ENCODE measurements at regions not wholly inside any gene's neighbourhood (a gene's known extent, or its start where the extent isn't known, plus 50 kb on each side); places are given as distances from the start of the nearest gene placed in this dataset.

DNA sequence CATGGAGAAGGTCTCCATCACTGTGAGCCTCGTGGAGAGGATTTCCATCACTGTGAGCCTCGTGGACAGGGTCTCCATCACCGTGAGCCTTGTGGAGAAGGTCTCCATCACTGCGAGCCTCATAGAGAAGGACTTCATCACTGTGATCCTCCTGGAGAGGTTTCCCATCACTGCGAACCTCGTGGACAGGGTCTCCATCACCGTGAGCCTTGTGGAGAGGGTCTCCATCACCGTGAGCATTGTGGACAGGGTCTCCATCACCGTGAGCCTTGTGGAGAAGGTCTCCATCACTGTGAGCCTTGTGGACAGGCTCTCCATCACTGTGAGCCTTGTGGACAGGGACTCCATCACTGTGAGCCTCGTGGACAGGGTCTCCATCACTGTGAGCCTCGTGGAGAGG lies 140.4 kb downstream of the ERMARD start:
- no peaks in the 10 kb centered on the region for H4K20me1 ChIP-seq (ENCODE audit: control insufficient read depth, insufficient read depth, low read depth, low read length)

DNA sequence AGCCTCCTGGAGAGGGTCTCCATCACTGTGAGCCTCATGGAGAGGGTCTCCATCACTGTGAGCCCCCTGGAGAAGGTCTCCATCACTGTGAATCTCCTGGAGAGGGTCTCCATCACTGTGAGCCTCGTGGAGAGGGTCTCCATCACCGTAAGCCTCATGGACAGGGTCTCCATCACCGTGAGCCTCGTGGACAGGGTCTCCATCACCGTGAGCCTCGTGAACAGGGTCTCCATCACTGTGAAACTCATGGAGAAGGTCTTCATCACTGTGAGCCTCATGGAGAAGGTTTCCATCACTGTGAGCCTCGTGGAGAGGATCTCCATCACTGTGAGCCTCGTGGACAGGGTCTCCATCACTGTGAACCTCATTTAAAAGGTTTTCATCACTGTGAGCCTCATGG lies 140.0 kb downstream of the ERMARD start:
- Histone ChIP-seq H3K27ac (ENCODE audit: low read depth, low read length) (no peak overlapping the region), H3K27me3 (ENCODE audit: control insufficient read depth, low read length) (no peaks in the 10 kb centered on the region), H3K79me2 (ENCODE audit: control insufficient read depth, low read length) (no peaks in the 10 kb centered on the region), H4K20me1 (ENCODE audit: control insufficient read depth, insufficient read depth, low read depth, low read length) (no peaks in the 10 kb centered on the region), H3F3A (ENCODE audit: control insufficient read depth, insufficient read depth) (no peaks in the 10 kb centered on the region), H3K4me2 (ENCODE audit: low read length) (no peak overlapping the region), H3K36me3 (ENCODE audit: control insufficient read depth, low read length) (no peaks in the 10 kb centered on the region), H3K4me3 (ENCODE audit: low read length) (no peak overlapping the region), H3K9me2 (replicated peaks; ENCODE audit: control insufficient read depth, low read length) (no peaks in the 10 kb centered on the region), H3K9me3 (ENCODE audit: control insufficient read depth, insufficient read depth, low read length) (peaks cover 7% of the 10 kb centered on the region; the same call in 1 of the 2 replicates), H3K4me1 (ENCODE audit: control insufficient read depth, low read length) (no peaks in the 10 kb centered on the region)
- TF ChIP-seq, protein P1, sequence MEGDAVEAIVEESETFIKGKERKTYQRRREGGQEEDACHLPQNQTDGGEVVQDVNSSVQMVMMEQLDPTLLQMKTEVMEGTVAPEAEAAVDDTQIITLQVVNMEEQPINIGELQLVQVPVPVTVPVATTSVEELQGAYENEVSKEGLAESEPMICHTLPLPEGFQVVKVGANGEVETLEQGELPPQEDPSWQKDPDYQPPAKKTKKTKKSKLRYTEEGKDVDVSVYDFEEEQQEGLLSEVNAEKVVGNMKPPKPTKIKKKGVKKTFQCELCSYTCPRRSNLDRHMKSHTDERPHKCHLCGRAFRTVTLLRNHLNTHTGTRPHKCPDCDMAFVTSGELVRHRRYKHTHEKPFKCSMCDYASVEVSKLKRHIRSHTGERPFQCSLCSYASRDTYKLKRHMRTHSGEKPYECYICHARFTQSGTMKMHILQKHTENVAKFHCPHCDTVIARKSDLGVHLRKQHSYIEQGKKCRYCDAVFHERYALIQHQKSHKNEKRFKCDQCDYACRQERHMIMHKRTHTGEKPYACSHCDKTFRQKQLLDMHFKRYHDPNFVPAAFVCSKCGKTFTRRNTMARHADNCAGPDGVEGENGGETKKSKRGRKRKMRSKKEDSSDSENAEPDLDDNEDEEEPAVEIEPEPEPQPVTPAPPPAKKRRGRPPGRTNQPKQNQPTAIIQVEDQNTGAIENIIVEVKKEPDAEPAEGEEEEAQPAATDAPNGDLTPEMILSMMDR (IDR thresholded peaks at IDR 0.05; ENCODE audit: low read depth, low read length, poor library complexity, severe bottlenecking) = no peak
- no peak for TF ChIP-seq EZH2phosphoT487 (IDR thresholded peaks at IDR 0.05; ENCODE audit: borderline replicate concordance, low read length)

More for the DNA sequence above, 140.4 kb downstream of the ERMARD start:
- no peaks in the 10 kb centered on the region for H3F3A ChIP-seq (ENCODE audit: control insufficient read depth, insufficient read depth)
- H3K9me2 ChIP-seq (replicated peaks; ENCODE audit: control insufficient read depth, low read length) = no peaks in the 10 kb centered on the region
- H3K36me3 ChIP-seq (ENCODE audit: control insufficient read depth, low read length) = no peaks in the 10 kb centered on the region
- H3K4me3 ChIP-seq (ENCODE audit: low read length) = no peak overlapping the region
- H3K27ac ChIP-seq (ENCODE audit: low read depth, low read length) = no peak overlapping the region
- no peaks in the 10 kb centered on the region for H3K4me1 ChIP-seq (ENCODE audit: control insufficient read depth, low read length)
- TF ChIP-seq, protein P1 (IDR thresholded peaks at IDR 0.05; ENCODE audit: low read depth, low read length, poor library complexity, severe bottlenecking) = no peak
- no peak for TF ChIP-seq EZH2phosphoT487 (IDR thresholded peaks at IDR 0.05; ENCODE audit: borderline replicate concordance, low read length)
- H3K4me2 ChIP-seq (ENCODE audit: low read length) = no peak overlapping the region
- H3K27me3 ChIP-seq (ENCODE audit: control insufficient read depth, low read length) = no peaks in the 10 kb centered on the region
- H3K79me2 ChIP-seq (ENCODE audit: control insufficient read depth, low read length) = no peaks in the 10 kb centered on the region
- H3K9me3 ChIP-seq (ENCODE audit: control insufficient read depth, insufficient read depth, low read length) = peaks cover 7% of the 10 kb centered on the region; the same call in 1 of the 2 replicates

DNA sequence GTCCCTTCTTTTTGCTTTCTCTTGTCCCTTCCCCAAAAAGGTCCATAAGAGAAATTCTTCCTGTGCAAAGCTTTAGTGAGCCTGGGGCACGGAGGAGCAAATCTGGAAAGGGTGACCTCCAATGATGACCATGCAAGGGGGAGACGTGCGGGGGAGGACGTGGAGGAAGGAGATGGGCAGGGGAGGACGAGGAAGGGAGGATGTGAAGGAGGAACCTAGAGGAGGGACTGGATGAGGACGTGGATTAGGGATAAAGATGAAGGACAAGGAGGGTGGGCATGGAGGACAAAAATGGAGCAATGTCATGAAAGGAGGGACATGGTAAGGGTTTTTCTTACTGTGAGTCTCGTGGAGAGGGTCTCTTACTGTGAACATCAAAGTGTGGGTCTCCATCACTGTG lies 139.5 kb downstream of the ERMARD start:
- H3F3A ChIP-seq (ENCODE audit: control insufficient read depth, insufficient read depth) = no peaks in the 10 kb centered on the region
- no peak overlapping the region for H3K4me2 ChIP-seq (ENCODE audit: low read length)
- no peaks in the 10 kb centered on the region for H4K20me1 ChIP-seq (ENCODE audit: control insufficient read depth, insufficient read depth, low read depth, low read length)
- no peaks in the 10 kb centered on the region for H3K9me2 ChIP-seq (replicated peaks; ENCODE audit: control insufficient read depth, low read length)
- no peak for TF ChIP-seq EZH2phosphoT487 (IDR thresholded peaks at IDR 0.05; ENCODE audit: borderline replicate concordance, low read length)
- TF ChIP-seq, protein P1 (IDR thresholded peaks at IDR 0.05; ENCODE audit: low read depth, low read length, poor library complexity, severe bottlenecking) = no peak
- no peaks in the 10 kb centered on the region for H3K27me3 ChIP-seq (ENCODE audit: control insufficient read depth, low read length)
- no peak overlapping the region for H3K27ac ChIP-seq (ENCODE audit: low read depth, low read length)
- no peaks in the 10 kb centered on the region for H3K4me1 ChIP-seq (ENCODE audit: control insufficient read depth, low read length)
- no peaks in the 10 kb centered on the region for H3K36me3 ChIP-seq (ENCODE audit: control insufficient read depth, low read length)
- H3K79me2 ChIP-seq (ENCODE audit: control insufficient read depth, low read length) = no peaks in the 10 kb centered on the region
- peaks cover 7% of the 10 kb centered on the region; the same call in 1 of the 2 replicates for H3K9me3 ChIP-seq (ENCODE audit: control insufficient read depth, insufficient read depth, low read length)
- no peak overlapping the region for H3K4me3 ChIP-seq (ENCODE audit: low read length)
